GM19025 (cell line): ENCODE measurements at regions not wholly inside any gene's neighbourhood (a gene's known extent, or its start where the extent isn't known, plus 50 kb on each side); places are given as distances from the start of the nearest gene placed in this dataset.
"Not testable (repeated sequence)": the region's sequence is repeated elsewhere in the genome, so short reads cannot be mapped to it uniquely, and the experiment has no call there.

Source experiments
- ATAC-seq: cut with Tn5 transposase; IDR thresholded peaks from one replicate; pipeline ENCODE4 v1.9.1; 2021; ENCODE audit warnings: mild to moderate bottlenecking, low read depth, moderate library complexity; ENCODE audit not compliant: unreplicated experiment

DNA sequence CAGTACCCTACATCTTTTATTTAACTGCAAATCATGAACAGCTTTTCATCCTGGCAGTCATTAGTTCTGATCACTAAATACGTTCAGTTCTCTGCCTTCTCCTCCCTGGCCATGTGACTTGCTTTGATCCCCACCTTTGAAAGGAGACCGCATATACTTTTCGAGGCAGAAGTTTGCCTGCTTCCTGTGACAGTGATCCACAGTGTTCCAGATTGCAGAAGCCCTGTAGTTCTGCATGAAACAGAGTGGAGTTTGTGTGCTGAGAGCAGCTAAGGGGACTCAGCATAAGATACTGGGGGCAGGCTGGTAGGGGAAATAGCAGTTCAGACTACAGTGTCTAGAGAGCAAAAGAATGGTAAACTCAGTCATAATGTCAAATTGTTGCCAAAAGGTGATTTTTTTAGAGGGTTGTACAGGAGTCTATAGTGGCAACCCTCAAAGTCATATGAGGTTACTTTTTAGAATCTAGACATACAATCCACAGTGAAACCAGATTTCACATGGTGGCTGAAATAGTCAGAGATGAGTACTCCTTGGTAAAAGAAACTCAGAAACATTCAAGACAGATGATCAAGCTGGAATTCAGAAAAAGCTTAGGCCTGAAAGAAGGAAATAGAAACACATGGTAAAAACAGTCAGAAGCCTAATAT lies 1800.4 kb upstream of the CELF4 start:
- ATAC-seq, result no peak

DNA sequence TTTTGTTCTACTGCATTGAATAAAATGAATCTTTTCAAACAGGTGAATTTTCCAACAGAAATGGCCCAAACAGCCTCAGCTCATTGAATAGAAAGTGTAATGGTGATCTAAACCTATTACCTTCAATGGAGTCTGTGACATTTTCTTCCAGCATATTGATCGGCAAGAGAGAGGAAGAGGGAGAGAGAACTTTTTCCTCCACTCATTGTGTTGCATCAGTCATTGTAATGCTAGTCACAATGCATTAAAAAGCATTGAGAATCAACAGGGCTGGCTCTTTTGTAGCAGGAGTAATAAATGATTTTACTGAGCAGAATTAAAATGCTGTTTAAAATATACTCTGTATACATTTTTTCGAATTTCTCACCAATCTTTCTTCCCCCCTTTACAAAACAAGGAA lies 1794.5 kb upstream of the CELF4 start:
- ATAC-seq, result no peak

DNA sequence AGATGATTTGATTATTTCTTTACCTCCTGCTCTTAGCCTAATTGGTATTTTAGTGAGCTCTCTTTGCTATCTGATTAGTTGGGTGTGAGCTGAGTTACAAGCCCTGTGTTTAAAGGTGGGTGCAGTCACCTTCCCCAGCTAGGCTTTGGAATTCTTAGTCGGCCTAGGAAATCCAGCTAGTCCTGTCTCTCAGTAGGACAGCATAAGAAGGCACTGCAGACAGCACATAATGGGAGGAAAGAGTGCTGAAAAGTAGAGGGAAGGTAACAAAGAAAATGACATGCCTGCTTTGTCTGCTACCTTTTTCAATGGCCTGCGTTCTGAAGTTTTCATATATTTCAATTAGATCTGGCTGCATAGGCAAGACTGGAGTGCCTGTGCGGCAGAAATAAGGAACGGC lies 1794.0 kb upstream of the CELF4 start:
- ATAC-seq, result no peak

DNA sequence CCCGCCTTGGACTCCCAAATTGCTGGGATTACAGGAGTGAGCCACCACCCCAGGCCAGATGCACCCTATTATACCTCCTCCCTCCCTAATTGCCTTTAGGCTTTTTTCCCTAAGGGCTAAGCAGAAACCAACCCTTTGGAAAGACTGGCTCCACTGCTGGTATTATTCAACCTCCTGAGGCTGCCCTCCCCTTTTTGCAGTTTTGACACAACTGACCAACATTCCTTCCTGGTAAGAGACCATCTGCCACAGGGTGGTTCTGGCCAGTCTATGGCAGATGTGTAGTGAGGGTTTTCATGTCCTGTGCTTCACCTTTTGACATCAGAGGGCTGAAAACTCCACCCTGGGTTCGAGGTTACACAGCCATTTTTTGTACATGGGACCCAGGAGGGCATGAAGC lies 1785.3 kb upstream of the CELF4 start:
- ATAC-seq, result no peak

DNA sequence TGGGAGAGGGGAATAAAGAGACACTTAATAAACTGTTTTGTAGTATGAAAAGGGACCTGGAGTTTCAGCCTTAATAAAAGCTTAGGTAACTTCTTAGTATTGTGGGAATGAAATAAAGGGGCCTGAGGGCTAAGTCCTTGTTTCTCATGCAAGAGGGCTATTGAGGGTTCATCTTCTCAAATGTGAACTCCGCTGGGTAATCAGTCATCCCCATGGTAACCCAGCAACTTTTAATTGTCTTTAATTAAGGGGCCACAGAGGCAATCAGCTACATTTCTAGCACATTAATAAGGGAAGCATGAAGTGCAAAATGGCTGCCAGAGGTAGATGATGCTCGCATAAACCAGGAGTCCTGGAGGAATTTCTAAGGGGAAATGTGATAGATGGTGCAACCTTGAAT lies 1784.2 kb upstream of the CELF4 start:
- ATAC-seq, result no peak

DNA sequence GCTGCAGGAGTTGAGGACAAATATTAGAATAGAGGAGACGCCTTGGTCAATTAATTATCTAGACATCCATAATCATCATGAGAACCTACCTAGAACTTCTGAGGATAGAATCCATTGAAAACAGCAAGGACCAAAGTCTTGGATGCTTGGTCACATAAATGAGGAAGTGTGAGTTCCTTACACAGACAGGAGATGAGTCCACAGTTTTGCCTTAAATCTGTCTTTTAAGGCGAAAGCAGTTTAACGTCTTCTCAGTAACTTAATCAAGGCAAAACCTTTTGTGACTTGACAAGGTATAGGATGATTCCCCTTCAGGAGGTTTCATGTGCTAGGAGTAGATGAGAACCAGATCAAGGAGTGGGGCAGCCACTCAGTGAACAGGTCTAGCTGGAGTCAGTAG lies 1783.2 kb upstream of the CELF4 start:
- ATAC-seq, result no peak

DNA sequence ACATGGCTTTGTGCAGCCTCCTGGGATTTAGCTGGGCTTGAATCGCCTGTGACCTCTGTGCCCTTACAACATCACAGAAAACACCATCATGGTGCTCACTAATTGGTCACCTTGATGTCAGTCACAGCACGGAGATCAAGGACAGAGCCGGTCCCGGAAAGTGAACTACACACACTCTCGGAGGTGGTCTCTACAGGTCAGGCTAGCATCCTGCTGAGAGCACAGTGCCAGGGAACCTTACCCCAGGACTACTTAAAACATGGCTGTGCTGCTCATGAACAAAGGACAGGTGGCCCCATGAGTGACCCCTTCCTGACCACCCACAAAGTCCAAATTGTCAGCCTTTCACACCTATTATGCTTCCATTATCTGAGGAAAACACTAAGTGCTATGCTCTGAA lies 1782.1 kb upstream of the CELF4 start:
- ATAC-seq, result no peak

DNA sequence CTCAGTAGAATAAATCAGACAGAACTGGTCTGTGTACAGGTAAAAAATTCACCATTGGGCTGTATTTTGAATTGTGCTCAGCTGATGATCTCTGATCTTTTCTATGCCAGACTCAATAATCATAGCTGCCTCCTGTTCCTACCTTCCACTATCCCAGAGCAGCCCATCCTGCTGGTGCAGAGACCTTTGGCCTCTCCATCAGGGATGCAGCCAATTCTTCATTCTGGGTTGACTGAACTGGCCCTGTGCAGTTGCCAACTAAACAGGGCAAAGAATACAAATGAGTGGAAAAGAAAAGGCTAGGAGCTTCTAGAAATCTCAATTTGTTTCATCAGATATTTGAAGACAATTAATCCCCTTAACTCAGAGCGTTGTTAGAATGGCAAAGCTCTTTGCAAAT lies 1781.3 kb upstream of the CELF4 start:
- ATAC-seq, result no peak

DNA sequence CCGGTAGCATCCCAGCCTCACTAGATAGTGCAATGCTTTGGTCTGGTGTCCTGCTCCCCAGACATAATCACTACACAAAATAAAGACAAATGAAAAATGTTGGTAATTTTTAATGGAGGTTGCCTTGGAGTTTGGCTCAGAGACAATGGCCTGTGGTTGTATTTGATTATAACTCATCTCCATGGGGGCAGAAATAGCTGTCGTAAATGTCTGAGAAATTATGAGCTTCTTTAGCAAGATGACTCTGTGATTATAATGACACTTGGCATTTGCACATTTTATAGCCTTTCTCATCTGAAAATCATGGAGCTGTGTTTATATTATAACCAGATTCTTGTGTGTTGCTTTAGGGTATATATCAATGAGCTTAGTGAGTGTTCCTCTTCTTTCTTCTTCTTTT lies 1779.7 kb upstream of the CELF4 start:
- ATAC-seq, result no peak

DNA sequence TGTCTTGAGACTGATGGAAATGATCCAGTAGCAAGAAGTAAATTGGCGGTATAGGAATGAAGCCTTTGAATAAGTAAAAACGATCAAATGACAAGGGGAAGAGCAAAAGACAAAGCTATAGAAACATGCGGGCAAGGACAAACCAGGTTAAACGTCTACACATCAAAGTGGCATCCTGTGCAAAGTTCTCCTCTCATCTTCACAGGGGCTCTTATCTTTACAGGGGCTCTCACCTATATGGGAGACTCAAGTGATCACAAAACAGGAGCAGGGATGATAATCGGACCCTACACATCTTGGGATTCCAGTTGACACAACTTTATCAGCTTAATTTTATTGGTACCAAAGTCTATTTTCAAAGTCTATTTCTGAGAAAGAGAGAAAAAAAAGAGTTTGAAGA lies 1778.9 kb upstream of the CELF4 start:
- ATAC-seq, result no peak

DNA sequence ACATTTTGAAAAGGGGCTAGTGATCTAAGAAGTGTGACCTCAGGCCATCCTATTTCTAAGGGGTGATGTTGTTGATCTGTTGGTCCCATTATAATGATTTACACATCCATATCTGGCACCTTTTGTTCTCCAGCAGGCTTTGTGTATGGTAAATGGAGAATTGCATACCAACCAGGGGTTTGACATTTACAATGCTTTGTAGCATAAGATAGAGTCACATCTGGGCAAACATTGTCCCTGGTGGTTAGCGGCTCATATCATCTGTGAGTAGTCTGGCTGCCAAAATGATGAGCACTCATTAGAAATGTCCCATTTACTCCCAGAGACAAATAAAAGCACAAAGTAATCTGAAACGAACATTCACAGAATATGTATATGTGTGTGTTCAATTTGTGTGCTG lies 1775.5 kb upstream of the CELF4 start:
- no peak for ATAC-seq

DNA sequence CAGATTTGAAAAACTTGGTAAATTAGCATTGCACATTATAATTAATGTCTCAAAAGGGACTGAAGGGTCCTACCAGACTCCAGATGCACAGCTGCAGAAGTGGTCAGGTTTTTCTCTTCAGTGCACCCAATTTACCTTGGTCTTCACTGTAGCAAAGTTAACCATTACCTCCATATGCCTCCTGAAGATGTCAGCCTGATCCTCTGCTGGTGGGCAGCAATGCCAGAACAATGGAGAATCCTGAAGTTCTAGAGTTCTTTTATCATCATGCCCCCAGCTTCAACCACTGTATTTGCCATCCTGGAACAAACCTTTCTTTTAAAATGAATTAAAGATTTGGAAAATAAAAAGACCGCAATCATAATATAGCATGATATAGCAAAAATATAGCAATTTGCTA lies 1774.8 kb upstream of the CELF4 start:
- no peak for ATAC-seq

DNA sequence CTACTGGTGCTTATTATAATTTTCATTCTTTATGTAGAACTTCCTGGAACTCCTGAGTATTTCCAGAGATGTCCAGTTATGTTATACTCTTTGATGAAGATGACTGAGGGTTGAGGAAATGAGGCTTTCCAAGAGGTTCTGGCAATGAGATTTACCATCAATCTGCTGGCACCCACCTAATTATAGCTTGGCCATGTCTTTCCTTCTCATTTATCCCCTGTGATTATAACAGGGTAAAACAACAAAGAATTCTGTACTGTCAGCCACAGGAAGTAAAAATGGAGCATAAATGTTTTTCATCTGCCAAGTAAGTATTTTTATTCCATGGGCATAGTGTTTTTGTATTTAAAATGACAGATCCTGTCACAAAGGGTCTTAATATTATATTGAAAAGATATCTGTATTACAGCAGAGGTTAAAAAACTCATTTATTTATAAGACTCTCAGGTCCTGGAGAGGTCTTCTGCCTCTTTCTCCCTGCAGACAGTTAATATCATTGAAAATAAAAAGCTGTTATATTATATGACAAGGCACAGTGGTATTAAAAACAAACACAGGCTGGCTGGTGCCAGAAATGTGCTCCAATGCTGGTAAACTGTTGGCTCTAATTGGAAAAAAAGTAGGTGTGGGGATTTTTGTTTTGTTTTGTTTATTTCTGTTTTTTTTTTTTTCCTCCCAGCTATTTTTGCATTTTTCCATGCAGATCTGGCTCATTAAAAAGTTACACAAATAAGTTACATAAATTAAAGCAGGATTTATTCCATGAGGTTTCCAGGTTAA lies 1764.1 kb upstream of the CELF4 start:
- ATAC-seq, result no peak

DNA sequence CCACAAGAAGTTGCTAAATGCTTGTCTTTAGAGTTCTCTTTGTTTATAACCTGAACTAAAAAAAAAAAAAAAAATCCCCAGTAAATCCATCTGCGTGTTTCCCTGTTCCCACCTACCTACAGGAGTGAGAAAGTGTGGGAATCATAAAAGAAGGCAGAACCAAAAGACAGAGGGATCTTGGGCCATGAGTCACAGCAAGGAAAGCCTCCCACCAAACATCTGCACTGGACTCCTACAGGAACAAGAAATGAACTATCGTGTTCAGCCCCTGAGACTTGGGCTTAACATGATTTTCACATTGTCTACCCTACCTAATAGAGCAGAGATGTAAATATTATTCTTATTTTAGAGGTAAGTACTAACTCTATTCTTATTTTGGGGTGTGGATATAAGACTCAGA lies 1761.2 kb upstream of the CELF4 start:
- no peak for ATAC-seq

DNA sequence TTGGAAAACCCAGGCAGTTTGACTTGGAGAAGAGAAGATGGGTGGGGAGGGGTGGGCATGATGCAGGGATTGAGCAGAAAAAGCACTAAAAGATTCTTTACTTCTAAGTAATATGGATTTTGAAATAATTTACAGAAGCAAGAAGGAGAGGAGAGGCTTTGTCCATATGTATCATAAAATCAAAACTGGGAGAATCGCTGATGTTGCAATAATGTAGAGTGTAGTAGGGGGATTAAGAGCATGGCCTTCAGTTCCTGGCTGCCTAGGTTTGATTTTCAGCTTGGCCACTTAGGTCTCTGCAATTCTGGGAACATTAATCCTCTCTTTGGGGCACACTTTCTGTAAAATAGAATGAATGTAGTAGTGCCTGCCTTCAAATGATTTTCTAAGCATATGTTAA lies 1760.4 kb upstream of the CELF4 start:
- no peak for ATAC-seq

DNA sequence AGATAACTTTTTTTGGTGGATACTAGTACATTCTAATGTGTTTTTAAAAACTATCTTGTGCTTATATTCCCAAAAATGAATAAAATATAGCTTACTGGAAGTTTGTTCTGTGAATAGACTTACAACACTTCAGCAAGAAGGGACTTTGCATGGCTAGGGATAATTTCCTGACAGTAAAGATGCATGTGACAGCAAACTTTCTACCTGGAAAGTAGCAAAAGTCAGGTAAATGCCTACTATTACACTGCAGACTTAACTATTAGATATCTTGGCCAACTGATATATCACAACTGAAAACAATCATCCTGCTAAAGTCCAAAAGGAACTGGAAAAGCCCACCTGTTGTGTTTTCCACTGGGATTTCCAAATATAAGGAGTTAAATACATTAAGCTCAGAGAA lies 1753.5 kb upstream of the CELF4 start:
- ATAC-seq, result no peak

DNA sequence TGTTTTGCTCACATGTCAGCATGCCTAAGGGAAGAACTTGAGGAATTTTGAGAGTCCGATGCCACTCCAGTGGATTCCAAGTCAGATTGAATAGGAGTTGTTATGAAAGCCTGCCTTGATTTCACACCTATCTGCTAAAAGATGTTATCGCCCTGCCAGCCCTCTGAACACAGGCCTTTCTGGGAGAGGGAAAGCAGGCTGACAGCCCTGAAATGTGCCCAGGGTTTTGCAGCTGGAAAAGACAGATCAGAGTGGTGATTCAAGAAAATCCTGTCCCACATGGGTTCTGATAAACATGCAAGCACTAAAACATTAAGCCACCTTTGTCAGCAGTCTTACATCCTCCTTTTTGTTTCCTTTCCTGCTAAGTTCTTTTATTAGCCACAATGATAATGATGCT lies 1752.9 kb upstream of the CELF4 start:
- ATAC-seq, result no peak

DNA sequence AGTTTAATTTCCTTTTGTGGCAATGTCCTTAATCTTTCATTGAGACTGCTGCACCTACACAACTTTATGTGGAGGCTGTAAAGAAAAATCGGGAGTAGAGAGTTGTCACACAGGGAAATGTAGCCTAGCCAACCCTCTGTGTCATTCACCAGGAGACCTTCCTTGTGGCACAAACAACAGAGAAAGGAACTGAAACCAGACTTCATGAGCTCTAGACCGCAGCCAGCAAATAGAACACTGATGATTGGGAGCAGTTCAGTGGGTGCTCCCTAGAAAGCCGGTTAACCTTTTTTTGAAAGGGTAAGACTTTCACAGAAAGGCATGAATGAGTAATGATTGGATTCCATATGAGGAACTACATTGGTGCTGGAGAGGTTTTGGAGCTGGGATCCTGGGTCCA lies 1752.4 kb upstream of the CELF4 start:
- no peak for ATAC-seq

DNA sequence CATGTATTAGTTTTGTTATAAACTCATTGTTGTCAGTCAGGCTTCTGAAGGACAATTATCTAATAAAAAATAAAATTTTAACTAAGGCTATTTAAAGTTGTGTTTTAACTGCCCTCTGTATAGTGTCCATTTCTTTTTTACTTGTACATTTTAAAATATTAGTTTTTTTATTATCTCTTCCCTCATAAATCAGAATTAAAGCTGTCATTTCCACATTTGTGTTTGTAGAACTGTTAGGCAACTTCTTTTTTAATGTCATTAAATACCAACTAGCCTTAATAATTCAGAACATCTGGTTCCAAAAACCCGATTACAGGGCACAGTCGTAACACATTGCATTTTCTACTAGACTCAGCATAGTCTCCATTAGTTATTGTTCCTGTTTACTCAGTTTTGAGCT lies 1749.0 kb upstream of the CELF4 start:
- no peak for ATAC-seq

DNA sequence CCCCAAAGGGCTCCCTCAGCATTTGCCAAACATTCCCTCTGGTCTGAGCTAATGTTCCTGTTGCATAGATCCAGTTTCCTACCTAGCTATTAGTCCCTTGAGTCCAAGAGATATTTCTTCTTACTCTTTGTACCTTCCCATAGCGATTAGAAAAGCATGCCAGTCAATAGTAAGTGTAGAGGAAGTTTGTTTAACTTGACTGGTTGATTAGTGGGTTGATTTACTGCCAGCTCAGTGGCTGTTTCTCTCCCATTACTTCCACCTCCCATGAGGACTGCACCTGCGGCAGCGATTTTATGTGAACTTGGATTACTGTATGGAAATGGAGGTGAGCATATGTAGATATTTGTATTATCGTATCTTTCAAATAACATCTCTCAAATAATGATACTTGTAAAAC lies 1748.4 kb upstream of the CELF4 start:
- no peak for ATAC-seq

DNA sequence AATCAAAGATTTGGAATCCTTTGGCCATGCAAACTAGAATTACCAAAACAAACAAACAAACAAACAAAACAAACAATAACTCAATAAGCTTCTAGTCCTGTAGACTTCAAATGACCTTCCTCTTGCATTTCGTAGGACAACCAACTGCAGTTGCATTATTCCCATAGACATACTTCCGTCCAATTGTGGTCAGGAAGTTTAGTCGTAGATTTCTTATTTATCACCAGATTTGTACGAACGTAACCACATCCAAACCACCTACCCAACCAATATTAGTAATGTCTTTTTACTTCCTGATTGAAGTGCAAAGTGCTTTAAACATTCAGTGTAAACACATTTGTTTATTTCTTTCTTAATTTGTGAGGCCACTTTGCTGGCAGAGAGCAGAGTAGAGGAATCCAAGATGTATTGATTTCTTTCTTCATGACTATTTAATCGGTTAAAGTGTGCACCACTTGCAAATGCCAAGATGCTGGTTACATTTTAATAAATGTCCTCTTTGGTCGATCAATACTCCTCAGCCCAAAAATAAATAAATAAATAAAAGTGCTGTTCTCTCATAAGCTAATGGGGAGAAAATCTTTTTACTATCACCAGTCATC lies 1745.6 kb upstream of the CELF4 start:
- no peak for ATAC-seq

DNA sequence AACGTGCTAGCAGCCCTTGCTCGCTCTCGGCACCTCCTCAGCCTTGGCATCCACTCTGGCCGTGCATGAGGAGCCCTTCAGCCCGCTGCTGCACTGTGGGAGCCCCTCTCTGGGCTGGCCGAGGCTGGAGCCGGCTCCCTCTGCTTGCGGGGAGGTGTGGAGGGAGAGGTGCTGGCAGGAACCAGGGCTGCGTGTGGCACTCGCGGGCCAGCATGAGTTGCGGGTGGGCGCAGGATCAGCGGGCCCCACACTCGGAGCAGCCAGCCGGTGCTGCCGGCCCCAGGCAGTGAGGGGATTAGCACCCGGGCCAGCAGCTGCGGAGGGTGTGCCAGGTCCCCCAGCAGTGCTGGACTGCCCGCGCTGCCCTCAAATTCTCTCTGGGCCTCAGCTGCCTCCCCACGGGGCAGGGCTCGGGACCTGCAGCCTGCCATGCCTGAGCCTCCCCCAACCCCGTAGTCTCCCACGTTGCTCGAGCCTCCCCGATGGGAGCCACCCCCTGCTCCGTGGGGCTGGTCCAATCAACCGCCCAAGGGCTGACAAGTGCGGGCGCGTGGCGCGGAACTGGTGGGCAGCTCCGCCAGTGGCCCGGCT lies 1743.4 kb upstream of the CELF4 start:
- ATAC-seq, result not testable (repeated sequence)
